ENCODE measurements at regions not wholly inside any gene's neighbourhood (a gene's known extent, or its start where the extent isn't known, plus 50 kb on each side); places are given as distances from the start of the nearest gene placed in this dataset.

GRCh38 chr6:80698459-80698858, 592.0 kb downstream of the BCKDHB start:
- WGBS (ENCODE audit: low lambda C conversion rate, missing lambda C conversion rate): 94% methylated on average over 3 of the region's 3 CpGs
- TF ChIP-seq, protein P1, sequence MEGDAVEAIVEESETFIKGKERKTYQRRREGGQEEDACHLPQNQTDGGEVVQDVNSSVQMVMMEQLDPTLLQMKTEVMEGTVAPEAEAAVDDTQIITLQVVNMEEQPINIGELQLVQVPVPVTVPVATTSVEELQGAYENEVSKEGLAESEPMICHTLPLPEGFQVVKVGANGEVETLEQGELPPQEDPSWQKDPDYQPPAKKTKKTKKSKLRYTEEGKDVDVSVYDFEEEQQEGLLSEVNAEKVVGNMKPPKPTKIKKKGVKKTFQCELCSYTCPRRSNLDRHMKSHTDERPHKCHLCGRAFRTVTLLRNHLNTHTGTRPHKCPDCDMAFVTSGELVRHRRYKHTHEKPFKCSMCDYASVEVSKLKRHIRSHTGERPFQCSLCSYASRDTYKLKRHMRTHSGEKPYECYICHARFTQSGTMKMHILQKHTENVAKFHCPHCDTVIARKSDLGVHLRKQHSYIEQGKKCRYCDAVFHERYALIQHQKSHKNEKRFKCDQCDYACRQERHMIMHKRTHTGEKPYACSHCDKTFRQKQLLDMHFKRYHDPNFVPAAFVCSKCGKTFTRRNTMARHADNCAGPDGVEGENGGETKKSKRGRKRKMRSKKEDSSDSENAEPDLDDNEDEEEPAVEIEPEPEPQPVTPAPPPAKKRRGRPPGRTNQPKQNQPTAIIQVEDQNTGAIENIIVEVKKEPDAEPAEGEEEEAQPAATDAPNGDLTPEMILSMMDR (IDR thresholded peaks at IDR 0.05; ENCODE audit: poor library complexity): no peak
- TF ChIP-seq EZH2 (IDR thresholded peaks at IDR 0.05; ENCODE audit: borderline replicate concordance) (no peak), EZH2phosphoT487 (IDR thresholded peaks at IDR 0.05; ENCODE audit: low read depth, severe bottlenecking, unreplicated experiment) (no peak)
- H3K79me2 ChIP-seq: no peaks in the 10 kb centered on the region
- no peak overlapping the region for H3K4me3 ChIP-seq
- no peaks in the 10 kb centered on the region for H3K9me3 ChIP-seq (ENCODE audit: low read depth)
- no peaks in the 10 kb centered on the region for H3K27me3 ChIP-seq
- no peak overlapping the region for H3K4me2 ChIP-seq
- no peaks in the 10 kb centered on the region for H3K36me3 ChIP-seq (replicated peaks; ENCODE audit: insufficient read depth, low read depth)
- no peak for DNase-seq (ENCODE audit: low spot score)
- H2AFZ ChIP-seq: no peak overlapping the region
- no peak overlapping the region for H3K27ac ChIP-seq
- H4K20me1 ChIP-seq (ENCODE audit: insufficient read depth, poor library complexity, severe bottlenecking): no peaks in the 10 kb centered on the region
- no peaks in the 10 kb centered on the region for H3K4me1 ChIP-seq (ENCODE audit: insufficient read depth)
- no peaks in the 10 kb centered on the region for H3K9me2 ChIP-seq (replicated peaks; ENCODE audit: insufficient read depth)

GRCh38 chr6:80696268-80696667, 589.8 kb downstream of the BCKDHB start:
- no peak overlapping the region for H2AFZ ChIP-seq
- H3K4me2 ChIP-seq: no peak overlapping the region
- DNase-seq (ENCODE audit: low spot score): no peak
- H3K36me3 ChIP-seq (replicated peaks; ENCODE audit: insufficient read depth, low read depth): no peaks in the 10 kb centered on the region
- no peaks in the 10 kb centered on the region for H3K79me2 ChIP-seq
- no peak overlapping the region for H3K4me3 ChIP-seq
- no peaks in the 10 kb centered on the region for H3K4me1 ChIP-seq (ENCODE audit: insufficient read depth)
- no peaks in the 10 kb centered on the region for H3K9me3 ChIP-seq (ENCODE audit: low read depth)
- TF ChIP-seq EZH2phosphoT487 (IDR thresholded peaks at IDR 0.05; ENCODE audit: low read depth, severe bottlenecking, unreplicated experiment): no peak
- TF ChIP-seq EZH2 (IDR thresholded peaks at IDR 0.05; ENCODE audit: borderline replicate concordance): no peak
- H4K20me1 ChIP-seq (ENCODE audit: insufficient read depth, poor library complexity, severe bottlenecking): no peaks in the 10 kb centered on the region
- H3K9me2 ChIP-seq (replicated peaks; ENCODE audit: insufficient read depth): no peaks in the 10 kb centered on the region
- H3K27me3 ChIP-seq: no peaks in the 10 kb centered on the region
- no peak overlapping the region for H3K27ac ChIP-seq

- no peak for DNase-seq (ENCODE audit: low spot score)
- H3K4me1 ChIP-seq (ENCODE audit: insufficient read depth): no peaks in the 10 kb centered on the region
- no peak overlapping the region for H3K4me2 ChIP-seq
- no peaks in the 10 kb centered on the region for H3K27me3 ChIP-seq
- no peak overlapping the region for H3K27ac ChIP-seq
- WGBS (ENCODE audit: low lambda C conversion rate, missing lambda C conversion rate): 74% methylated on average over 6 of the region's 6 CpGs
- H4K20me1 ChIP-seq (ENCODE audit: insufficient read depth, poor library complexity, severe bottlenecking): no peaks in the 10 kb centered on the region
- no peak overlapping the region for H2AFZ ChIP-seq
- no peaks in the 10 kb centered on the region for H3K79me2 ChIP-seq
- no peaks in the 10 kb centered on the region for H3K9me2 ChIP-seq (replicated peaks; ENCODE audit: insufficient read depth)
- no peak overlapping the region for H3K4me3 ChIP-seq
- no peaks in the 10 kb centered on the region for H3K36me3 ChIP-seq (replicated peaks; ENCODE audit: insufficient read depth, low read depth)
- TF ChIP-seq, protein P1 (IDR thresholded peaks at IDR 0.05; ENCODE audit: poor library complexity): no peak
- TF ChIP-seq EZH2 (IDR thresholded peaks at IDR 0.05; ENCODE audit: borderline replicate concordance) (no peak), EZH2phosphoT487 (IDR thresholded peaks at IDR 0.05; ENCODE audit: low read depth, severe bottlenecking, unreplicated experiment) (no peak)
- H3K9me3 ChIP-seq (ENCODE audit: low read depth): no peaks in the 10 kb centered on the region
Measured at GRCh38 chr6:80690551-80691131, 584.2 kb downstream of the BCKDHB start.

DNA sequence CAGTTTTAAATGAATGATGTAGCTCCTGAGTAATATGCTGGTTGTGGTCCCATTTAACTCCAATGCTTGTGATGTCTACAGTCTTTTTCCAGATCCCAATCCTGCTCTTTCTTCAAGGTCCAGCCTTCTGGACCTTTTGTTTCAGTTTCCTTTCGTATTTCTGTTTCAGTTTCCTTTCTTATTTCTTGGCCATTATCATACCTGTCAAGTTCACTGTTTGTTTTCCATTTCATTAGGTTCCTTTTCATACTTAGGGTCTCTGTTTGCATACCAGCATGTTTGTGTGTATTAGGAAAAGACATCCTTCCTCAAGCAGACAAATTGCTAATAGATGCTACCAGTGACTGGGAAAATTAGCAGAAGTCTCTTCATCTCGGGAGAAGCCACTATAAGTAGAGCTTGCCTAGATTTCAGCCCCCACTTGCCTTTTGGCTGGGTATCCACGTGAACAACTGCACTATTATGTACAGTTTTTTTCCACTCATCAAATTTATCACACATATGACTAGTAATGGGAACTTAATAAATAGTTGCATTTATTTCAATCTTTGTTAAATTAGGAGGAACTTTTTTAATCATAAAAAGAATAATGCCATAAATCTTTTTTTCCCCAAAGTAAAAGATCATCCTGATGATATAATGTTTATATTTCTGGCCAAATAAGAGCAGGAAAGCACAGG, 583.4 kb downstream of the BCKDHB start:
- Histone ChIP-seq H3K4me2 (no peak overlapping the region), H3K4me3 (no peak overlapping the region), H2AFZ (no peak overlapping the region), H3K79me2 (no peaks in the 10 kb centered on the region), H4K20me1 (ENCODE audit: insufficient read depth, poor library complexity, severe bottlenecking) (no peaks in the 10 kb centered on the region), H3K27me3 (no peaks in the 10 kb centered on the region), H3K4me1 (ENCODE audit: insufficient read depth) (no peaks in the 10 kb centered on the region), H3K9me3 (ENCODE audit: low read depth) (no peaks in the 10 kb centered on the region), H3K36me3 (replicated peaks; ENCODE audit: insufficient read depth, low read depth) (no peaks in the 10 kb centered on the region), H3K9me2 (replicated peaks; ENCODE audit: insufficient read depth) (no peaks in the 10 kb centered on the region), H3K27ac (no peak overlapping the region)
- no peak for DNase-seq (ENCODE audit: low spot score)
- no peak for TF ChIP-seq EZH2phosphoT487 (IDR thresholded peaks at IDR 0.05; ENCODE audit: low read depth, severe bottlenecking, unreplicated experiment)
- TF ChIP-seq, protein P1 (IDR thresholded peaks at IDR 0.05; ENCODE audit: poor library complexity): no peak
- no peak for TF ChIP-seq EZH2 (IDR thresholded peaks at IDR 0.05; ENCODE audit: borderline replicate concordance)
- 75% methylated on average over 3 of the region's 3 CpGs for WGBS (ENCODE audit: low lambda C conversion rate, missing lambda C conversion rate)

All from hepatocyte (in vitro differentiated cells).